ENCODE measurements at regions not wholly inside any gene's neighbourhood (a gene's known extent, or its start where the extent isn't known, plus 50 kb on each side); places are given as distances from the start of the nearest gene placed in this dataset.

- no peak overlapping the region for H3K9ac ChIP-seq (ENCODE audit: low read depth, low read length)
- peak overlapping the region; percentile 13 for H2AFZ ChIP-seq (replicated peaks; ENCODE audit: low read length, poor library complexity)
- H2BK120ac ChIP-seq (ENCODE audit: low read depth, low read length): no peak overlapping the region
- BruUV-seq (replicated peaks): no TSS peak
- intact Hi-C loops (cut with micrococcal nuclease): no loop called here
- H2AK5ac ChIP-seq (ENCODE audit: low read depth, low read length): no peak overlapping the region
- no peak overlapping the region for H2BK5ac ChIP-seq (ENCODE audit: low read depth, low read length, poor library complexity, severe bottlenecking)
- no peaks in the 10 kb centered on the region for H3K4me1 ChIP-seq (ENCODE audit: control insufficient read depth, insufficient read depth, low read length)
- ChIA-PET POLR2A (ENCODE audit: unreplicated experiment) (no interaction called here), CTCF (no interaction called here)
- H3K18ac ChIP-seq (ENCODE audit: low read depth, low read length): no peak overlapping the region
- H2AK9ac ChIP-seq (replicated peaks; ENCODE audit: low read depth, low read length, poor library complexity): no peak overlapping the region
- no peak overlapping the region for H3K23ac ChIP-seq (ENCODE audit: low read depth, low read length)
- no peak overlapping the region for H2BK15ac ChIP-seq (ENCODE audit: low read depth, low read length)
- DNase-seq (no peak), ATAC-seq (ENCODE audit: low read depth) (no peak)
- no peaks in the 10 kb centered on the region for H3K79me1 ChIP-seq (ENCODE audit: low read depth in 1 of 2, low read length in 2 of 2)
- no peaks in the 10 kb centered on the region for H3K27me3 ChIP-seq (ENCODE audit: control insufficient read depth, insufficient read depth, low read length)
- H3K27ac ChIP-seq (ENCODE audit: insufficient read depth, low read length): no peak overlapping the region
- no peak overlapping the region for H2BK20ac ChIP-seq (ENCODE audit: low read depth, low read length)
- H3K4me3 ChIP-seq (ENCODE audit: insufficient read depth, low read depth, low read length): no peak overlapping the region
- H3K36me3 ChIP-seq (ENCODE audit: control insufficient read depth, insufficient read depth, low read length): no peaks in the 10 kb centered on the region
- no peak overlapping the region for H3K56ac ChIP-seq (ENCODE audit: extremely low read depth, insufficient read depth, low read length)
- in situ Hi-C loops (cut with MboI; ENCODE audit: low sequenced_read_pairs): no loop called here
- no peaks in the 10 kb centered on the region for H3K9me1 ChIP-seq (ENCODE audit: insufficient read depth, low read length)
- no peaks in the 10 kb centered on the region for H3K9me3 ChIP-seq (ENCODE audit: control insufficient read depth, insufficient read depth, low read length)
- H4K91ac ChIP-seq (ENCODE audit: insufficient read depth, low read depth, low read length): no peak overlapping the region
- TF ChIP-seq NFE2L2 (IDR thresholded peaks at IDR 0.05; ENCODE audit: low read depth, low read length) (no peak), CHD1 (IDR thresholded peaks at IDR 0.05; ENCODE audit: low read depth, low read length) (no peak), SMC3 (IDR thresholded peaks at IDR 0.05; ENCODE audit: low read depth, low read length) (no peak), MXI1 (IDR thresholded peaks at IDR 0.05; ENCODE audit: borderline replicate concordance, low read depth, low read length) (no peak), ELK1 (IDR thresholded peaks at IDR 0.05; ENCODE audit: borderline replicate concordance, low read depth, low read length) (no peak), RAD21 (IDR thresholded peaks at IDR 0.05; ENCODE audit: low read length) (no peak), USF2 (IDR thresholded peaks at IDR 0.05; ENCODE audit: low read depth, low read length) (no peak), POLR2A (IDR thresholded peaks at IDR 0.05; ENCODE audit: low read depth, low read length) (no peak), RFX5 (IDR thresholded peaks at IDR 0.05; ENCODE audit: low read depth, low read length) (no peak), MAZ (IDR thresholded peaks at IDR 0.05; ENCODE audit: borderline replicate concordance, low read depth, low read length) (no peak), BHLHE40 (IDR thresholded peaks at IDR 0.05; ENCODE audit: low read depth, low read length) (no peak), CEBPB (IDR thresholded peaks at IDR 0.05; ENCODE audit: low read depth, low read length) (no peak), MAFK (IDR thresholded peaks at IDR 0.05; ENCODE audit: low read depth, low read length) (no peak), RCOR1 (IDR thresholded peaks at IDR 0.05; ENCODE audit: insufficient replicate concordance, low read length) (no peak), FOS (IDR thresholded peaks at IDR 0.05; ENCODE audit: low read depth, low read length) (no peak)
- TF ChIP-seq, protein P1, sequence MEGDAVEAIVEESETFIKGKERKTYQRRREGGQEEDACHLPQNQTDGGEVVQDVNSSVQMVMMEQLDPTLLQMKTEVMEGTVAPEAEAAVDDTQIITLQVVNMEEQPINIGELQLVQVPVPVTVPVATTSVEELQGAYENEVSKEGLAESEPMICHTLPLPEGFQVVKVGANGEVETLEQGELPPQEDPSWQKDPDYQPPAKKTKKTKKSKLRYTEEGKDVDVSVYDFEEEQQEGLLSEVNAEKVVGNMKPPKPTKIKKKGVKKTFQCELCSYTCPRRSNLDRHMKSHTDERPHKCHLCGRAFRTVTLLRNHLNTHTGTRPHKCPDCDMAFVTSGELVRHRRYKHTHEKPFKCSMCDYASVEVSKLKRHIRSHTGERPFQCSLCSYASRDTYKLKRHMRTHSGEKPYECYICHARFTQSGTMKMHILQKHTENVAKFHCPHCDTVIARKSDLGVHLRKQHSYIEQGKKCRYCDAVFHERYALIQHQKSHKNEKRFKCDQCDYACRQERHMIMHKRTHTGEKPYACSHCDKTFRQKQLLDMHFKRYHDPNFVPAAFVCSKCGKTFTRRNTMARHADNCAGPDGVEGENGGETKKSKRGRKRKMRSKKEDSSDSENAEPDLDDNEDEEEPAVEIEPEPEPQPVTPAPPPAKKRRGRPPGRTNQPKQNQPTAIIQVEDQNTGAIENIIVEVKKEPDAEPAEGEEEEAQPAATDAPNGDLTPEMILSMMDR (conservative IDR thresholded peaks at IDR 0.05; ENCODE audit: low read depth, low read length): no peak
- H3K4me2 ChIP-seq (ENCODE audit: low read depth, low read length): no peak overlapping the region
- H4K20me1 ChIP-seq (ENCODE audit: insufficient read depth, low read length): no peaks in the 10 kb centered on the region
- no peak overlapping the region for H4K8ac ChIP-seq (ENCODE audit: low read depth in 2 of 2, low read length in 2 of 2)
- no peak overlapping the region for H3K14ac ChIP-seq (replicated peaks; ENCODE audit: low read depth, low read length)
- H4K5ac ChIP-seq (ENCODE audit: low read depth, low read length): no peak overlapping the region
- dilution Hi-C loops (cut with HindIII; ENCODE audit: low sequenced_read_pairs, unreplicated experiment): no loop called here
- no peak overlapping the region for H3K4ac ChIP-seq (ENCODE audit: low read depth, low read length)
- WGBS, 2 experiments (ENCODE audit: extremely low coverage in 2 of 2, insufficient read length in 1 of 2): 77% methylated on average over 4 of the region's 15 CpGs; no CpG with 5 or more reads in 1 of the 2 experiments
Observed at GRCh38 chr4:79723507-79723906, 315.5 kb upstream of the GK2 start.

All from IMR-90 (cell line).